ENCODE measurements at regions not wholly inside any gene's neighbourhood (a gene's known extent, or its start where the extent isn't known, plus 50 kb on each side); places are given as distances from the start of the nearest gene placed in this dataset.

- no peak for TF ChIP-seq POLR2A (IDR thresholded peaks at IDR 0.05)
- TF ChIP-seq CTCF (IDR thresholded peaks at IDR 0.05) = no peak
- Histone ChIP-seq H3K27me3 (no peaks in the 10 kb centered on the region), H3K9me3 (replicated peaks in 1 of 3) (no peaks in the 10 kb centered on the region), H3K27ac (no peak overlapping the region), H3K4me1 (replicated peaks in 1 of 2) (no peaks in the 10 kb centered on the region), H3K4me3 (no peak overlapping the region), H3K36me3 (replicated peaks in 1 of 2) (no peaks in the 10 kb centered on the region)
- no peak for DNase-seq
- intact Hi-C loops (cut with DNase I) = no loop called here
- WGBS, 4 donors = 73 to 80% (median 78%) methylated on average over 2 of the region's 2 CpGs
Observed at GRCh38 chr5:130705368-130705767, 459.7 kb downstream of the HINT1 start.

DNA sequence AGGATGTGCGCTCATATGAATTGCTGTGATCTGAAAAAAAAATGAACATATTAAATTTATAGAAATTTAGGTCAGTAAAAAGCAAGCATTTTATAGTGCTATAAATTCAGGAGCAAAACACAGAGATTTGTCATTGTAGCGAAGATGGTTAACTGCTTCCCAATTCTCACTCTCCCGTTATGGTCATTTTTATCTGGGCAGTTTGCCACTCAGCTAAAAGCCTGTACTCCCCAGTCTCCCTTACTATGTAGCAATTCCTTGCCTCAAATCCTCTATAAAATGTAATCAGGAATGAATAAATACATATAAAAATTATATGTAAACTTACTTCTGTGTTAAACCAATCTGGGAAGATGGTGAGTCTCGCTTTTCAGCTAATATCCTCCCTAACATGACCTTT lies 471.5 kb downstream of the HINT1 start:
- Histone ChIP-seq H3K27ac (no peak overlapping the region), H3K27me3 (no peaks in the 10 kb centered on the region), H3K4me1 (replicated peaks in 1 of 2) (no peaks in the 10 kb centered on the region), H3K9me3 (replicated peaks in 1 of 3) (no peaks in the 10 kb centered on the region), H3K4me3 (no peak overlapping the region), H3K36me3 (replicated peaks in 1 of 2) (no peaks in the 10 kb centered on the region)
- TF ChIP-seq CTCF (IDR thresholded peaks at IDR 0.05) (no peak), POLR2A (IDR thresholded peaks at IDR 0.05) (no peak)
- WGBS, 4 donors = 82 to 90% (median 86%) methylated on average over 4 of the region's 4 CpGs
- intact Hi-C loops (cut with DNase I) = no loop called here
- no peak for DNase-seq

DNA sequence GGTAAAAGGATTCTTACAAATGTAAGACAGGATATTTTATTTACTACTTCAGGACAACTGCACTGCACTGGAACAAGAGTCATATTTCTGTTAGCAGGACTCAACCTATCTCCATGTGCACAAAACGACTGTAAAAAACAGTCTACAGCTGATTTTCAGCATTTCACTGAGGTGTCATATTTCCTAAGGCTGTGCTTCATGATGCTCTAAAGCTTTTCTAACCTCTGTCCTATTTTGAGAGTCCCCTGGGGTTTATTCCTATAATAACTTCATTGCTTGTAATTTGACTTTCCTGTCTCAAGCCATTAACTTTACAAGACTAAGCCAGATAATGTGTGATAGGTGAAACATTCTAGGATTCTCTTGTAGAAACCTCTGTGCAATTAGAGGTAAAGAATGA lies 472.3 kb downstream of the HINT1 start:
- WGBS, 4 donors = 18 to 42% (median 36%) methylated on average over 1 of the region's 1 CpG
- no peaks in the 10 kb centered on the region for H3K4me1 ChIP-seq (replicated peaks in 1 of 2)
- H3K27me3 ChIP-seq = no peaks in the 10 kb centered on the region
- no peaks in the 10 kb centered on the region for H3K36me3 ChIP-seq (replicated peaks in 1 of 2)
- H3K27ac ChIP-seq = no peak overlapping the region
- TF ChIP-seq CTCF (IDR thresholded peaks at IDR 0.05) (no peak), POLR2A (IDR thresholded peaks at IDR 0.05) (no peak)
- DNase-seq = no peak
- no peak overlapping the region for H3K4me3 ChIP-seq
- intact Hi-C loops (cut with DNase I) = no loop called here
- H3K9me3 ChIP-seq (replicated peaks in 1 of 3) = no peaks in the 10 kb centered on the region

- H3K4me1 ChIP-seq (replicated peaks in 1 of 2) = no peaks in the 10 kb centered on the region
- TF ChIP-seq POLR2A (IDR thresholded peaks at IDR 0.05) = no peak
- no peak for TF ChIP-seq CTCF (IDR thresholded peaks at IDR 0.05)
- no peaks in the 10 kb centered on the region for H3K27me3 ChIP-seq
- H3K36me3 ChIP-seq (replicated peaks in 1 of 2) = no peaks in the 10 kb centered on the region
- no peak for DNase-seq
- H3K9me3 ChIP-seq (replicated peaks in 1 of 3) = no peaks in the 10 kb centered on the region
- 37 to 44% (median 38%) methylated on average over 4 of the region's 4 CpGs for WGBS, 4 donors
- H3K4me3 ChIP-seq = no peak overlapping the region
- H3K27ac ChIP-seq = no peak overlapping the region
- intact Hi-C loops (cut with DNase I) = no loop called here
Observed at GRCh38 chr5:130689831-130690230, 475.2 kb downstream of the HINT1 start.
